VCaP (cell line): ENCODE measurements at regions not wholly inside any gene's neighbourhood (a gene's known extent, or its start where the extent isn't known, plus 50 kb on each side); places are given as distances from the start of the nearest gene placed in this dataset.

Source experiments
- H3K27ac ChIP-seq: fragments of 450-650 bp; 2 replicates; pipeline ENCODE4 v1.5.1; 2017
- TF ChIP-seq, protein P1 (sequence below): fragments of 450-650 bp; conservative IDR thresholded peaks from 2 replicates; pipeline ENCODE4 v1.5.1; 2017; ENCODE audit warnings: mild to moderate bottlenecking, moderate library complexity

- TF ChIP-seq, protein P1, sequence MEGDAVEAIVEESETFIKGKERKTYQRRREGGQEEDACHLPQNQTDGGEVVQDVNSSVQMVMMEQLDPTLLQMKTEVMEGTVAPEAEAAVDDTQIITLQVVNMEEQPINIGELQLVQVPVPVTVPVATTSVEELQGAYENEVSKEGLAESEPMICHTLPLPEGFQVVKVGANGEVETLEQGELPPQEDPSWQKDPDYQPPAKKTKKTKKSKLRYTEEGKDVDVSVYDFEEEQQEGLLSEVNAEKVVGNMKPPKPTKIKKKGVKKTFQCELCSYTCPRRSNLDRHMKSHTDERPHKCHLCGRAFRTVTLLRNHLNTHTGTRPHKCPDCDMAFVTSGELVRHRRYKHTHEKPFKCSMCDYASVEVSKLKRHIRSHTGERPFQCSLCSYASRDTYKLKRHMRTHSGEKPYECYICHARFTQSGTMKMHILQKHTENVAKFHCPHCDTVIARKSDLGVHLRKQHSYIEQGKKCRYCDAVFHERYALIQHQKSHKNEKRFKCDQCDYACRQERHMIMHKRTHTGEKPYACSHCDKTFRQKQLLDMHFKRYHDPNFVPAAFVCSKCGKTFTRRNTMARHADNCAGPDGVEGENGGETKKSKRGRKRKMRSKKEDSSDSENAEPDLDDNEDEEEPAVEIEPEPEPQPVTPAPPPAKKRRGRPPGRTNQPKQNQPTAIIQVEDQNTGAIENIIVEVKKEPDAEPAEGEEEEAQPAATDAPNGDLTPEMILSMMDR: no peak
- no peak overlapping the region for H3K27ac ChIP-seq
Measured at GRCh38 chr4:89427782-89428181, 120.2 kb upstream of the GPRIN3 start.

DNA sequence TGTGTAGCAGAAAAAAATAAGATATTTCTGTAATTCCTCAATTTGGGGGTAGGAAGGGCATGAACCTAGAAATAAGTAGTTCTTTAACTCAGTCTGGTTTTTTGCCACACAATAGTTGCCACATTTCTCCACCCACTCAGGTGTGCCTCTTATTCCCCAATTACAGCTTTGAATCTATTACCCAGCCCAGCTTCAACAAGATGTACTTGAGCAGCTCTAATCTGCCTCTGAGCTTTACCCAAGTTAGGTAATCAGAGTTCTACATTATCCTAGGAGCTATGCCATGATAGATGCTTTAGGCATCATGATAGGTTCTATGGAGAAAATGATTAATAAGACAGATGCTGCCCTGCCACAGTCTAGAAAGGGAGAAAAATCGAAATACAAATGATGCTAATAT lies 117.4 kb upstream of the GPRIN3 start:
- peak overlapping the region; percentile 24; the same call in 1 of the 2 replicates for H3K27ac ChIP-seq
- TF ChIP-seq, protein P1: no peak

DNA sequence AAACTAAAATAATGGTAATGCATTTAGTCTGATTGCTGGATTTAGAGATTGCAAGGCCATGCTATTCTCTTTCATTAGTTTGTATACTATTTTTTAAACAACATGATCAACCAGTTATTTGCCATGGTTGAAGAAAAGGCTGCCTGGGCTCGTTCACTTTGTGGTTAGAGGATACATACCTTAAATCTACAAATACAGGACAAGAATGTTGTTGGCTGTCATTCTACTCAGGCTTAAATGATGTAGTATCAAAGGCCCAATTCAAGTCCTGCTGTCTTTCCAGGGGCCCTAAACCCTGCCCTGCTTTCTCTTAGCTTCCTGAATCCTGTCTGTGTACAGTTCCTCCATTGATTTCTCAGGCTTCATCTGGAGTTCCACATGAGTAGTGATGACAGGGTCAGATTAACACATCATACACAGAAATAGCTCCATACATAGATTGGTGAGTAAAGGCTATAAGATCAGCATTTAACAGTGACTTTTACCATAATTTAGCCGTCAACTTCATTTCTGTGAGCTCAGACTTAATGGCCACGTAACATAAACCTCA lies 114.9 kb upstream of the GPRIN3 start:
- H3K27ac ChIP-seq: peak overlapping the region; percentile 24
- TF ChIP-seq, protein P1: no peak

GRCh38 chr4:89420507-89420906 lies 112.9 kb upstream of the GPRIN3 start:
- no peak overlapping the region for H3K27ac ChIP-seq
- TF ChIP-seq, protein P1: no peak

GRCh38 chr4:89419111-89419695 lies 111.6 kb upstream of the GPRIN3 start:
- TF ChIP-seq, protein P1: no peak
- no peak overlapping the region for H3K27ac ChIP-seq

- TF ChIP-seq, protein P1: no peak
- H3K27ac ChIP-seq: no peak overlapping the region
Measured at GRCh38 chr4:89416960-89417359, 109.4 kb upstream of the GPRIN3 start.

DNA sequence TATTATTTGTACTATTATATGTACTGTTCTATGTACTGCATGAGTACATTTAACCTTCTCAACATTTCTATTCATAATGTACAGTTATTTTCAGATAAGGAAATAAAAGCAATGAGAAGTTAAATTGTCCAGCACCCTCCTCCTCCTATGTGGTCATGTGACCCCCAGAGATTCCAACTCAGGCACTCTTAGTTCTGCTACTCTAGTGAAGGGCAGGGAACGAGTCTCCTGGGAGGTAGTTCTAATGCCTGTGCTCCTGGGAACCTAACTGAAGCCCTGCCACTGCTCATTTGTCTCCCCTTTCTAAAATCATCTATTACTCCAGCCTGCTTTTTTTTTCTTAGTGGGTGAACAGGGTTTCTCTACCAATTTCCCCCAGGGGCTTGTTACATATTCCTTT lies 105.9 kb upstream of the GPRIN3 start:
- H3K27ac ChIP-seq: no peak overlapping the region
- TF ChIP-seq, protein P1: no peak
